Left lung (tissue), 4 donors: ENCODE measurements at regions not wholly inside any gene's neighbourhood (a gene's known extent, or its start where the extent isn't known, plus 50 kb on each side); places are given as distances from the start of the nearest gene placed in this dataset.

Source experiments
- ATAC-seq: fragments of 200-7000 bp; cut with Tn5 transposase; one replicate; pipeline ENCODE4 v1.9.1; 2020; ENCODE audit warnings: moderate library complexity
- DNase-seq, 4 donors: peaks; one replicate each; pipeline ENCODE4 v3.0.0-alpha.2; 2013 to 2020
- H3K27ac ChIP-seq, 2 donors: fragments of 200-600 bp; sonication (generic) in 1 of 2; one replicate each; pipeline versions ENCODE4 v1.5.0 to v1.8.0; 2020 to 2021
- H3K27me3 ChIP-seq, 2 donors: fragments of 200-600 bp; sonication (generic) in 1 of 2; one replicate each; pipeline versions ENCODE4 v1.5.0 to v1.8.0; 2020 to 2021
- H3K36me3 ChIP-seq, 2 donors: fragments of 200-600 bp; sonication (generic) in 1 of 2; one replicate each; pipeline versions ENCODE4 v1.5.0 to v1.8.0; 2020 to 2021
- H3K4me1 ChIP-seq, 2 donors: fragments of 200-600 bp; one replicate each; pipeline ENCODE4 v1.8.0; 2021
- H3K4me3 ChIP-seq, 2 donors: fragments of 200-600 bp; sonication (generic) in 1 of 2; one replicate each; pipeline versions ENCODE4 v1.5.0 to v1.8.0; 2020 to 2021; ENCODE audit warnings: mild to moderate bottlenecking in 1 of 2
- H3K9me3 ChIP-seq, 2 donors: fragments of 200-600 bp; sonication (generic) in 1 of 2; one replicate each; pipeline versions ENCODE4 v1.5.0 to v1.8.0; 2020 to 2021
- CTCF ChIP-seq, 2 donors: fragments of 200-600 bp; sonication (generic) in 1 of 2; IDR thresholded peaks; one replicate each; pipeline versions ENCODE4 v1.5.0 to v1.8.0; 2021; ENCODE audit warnings: antibody characterized with exemption in 2 of 2
- intact Hi-C, 2 donors: fragments of 100-400 bp; cut with DNase I; formaldehyde crosslinking; loops; one replicate each; pipeline versions ENCODE4 v1.11.2 to v1.14.2; 2022
- donor health status: DM: no; HTN: yes; CAD: no.
- donor health status: DM: no; HTN: no; CAD: no.

- H3K9me3 ChIP-seq, result no peaks in the 10 kb centered on the region
- no peaks in the 10 kb centered on the region for H3K4me1 ChIP-seq
- H3K27me3 ChIP-seq, result no peaks in the 10 kb centered on the region
- ATAC-seq (no peak), DNase-seq (peak in 1 of 4 donors; percentile 13)
- no peak overlapping the region for H3K4me3 ChIP-seq
- intact Hi-C loops, result no loop called here
- no peak for TF ChIP-seq CTCF (IDR thresholded peaks at IDR 0.05)
- no peaks in the 10 kb centered on the region for H3K36me3 ChIP-seq
- H3K27ac ChIP-seq, result no peak overlapping the region
These were observed 52.2 kb upstream of the INPP5A start for GRCh38 chr10:132485391-132485790.

GRCh38 chr10:132486539-132487121 lies 51.0 kb upstream of the INPP5A start:
- intact Hi-C loops, result no loop called here
- ATAC-seq, result no peak

DNA sequence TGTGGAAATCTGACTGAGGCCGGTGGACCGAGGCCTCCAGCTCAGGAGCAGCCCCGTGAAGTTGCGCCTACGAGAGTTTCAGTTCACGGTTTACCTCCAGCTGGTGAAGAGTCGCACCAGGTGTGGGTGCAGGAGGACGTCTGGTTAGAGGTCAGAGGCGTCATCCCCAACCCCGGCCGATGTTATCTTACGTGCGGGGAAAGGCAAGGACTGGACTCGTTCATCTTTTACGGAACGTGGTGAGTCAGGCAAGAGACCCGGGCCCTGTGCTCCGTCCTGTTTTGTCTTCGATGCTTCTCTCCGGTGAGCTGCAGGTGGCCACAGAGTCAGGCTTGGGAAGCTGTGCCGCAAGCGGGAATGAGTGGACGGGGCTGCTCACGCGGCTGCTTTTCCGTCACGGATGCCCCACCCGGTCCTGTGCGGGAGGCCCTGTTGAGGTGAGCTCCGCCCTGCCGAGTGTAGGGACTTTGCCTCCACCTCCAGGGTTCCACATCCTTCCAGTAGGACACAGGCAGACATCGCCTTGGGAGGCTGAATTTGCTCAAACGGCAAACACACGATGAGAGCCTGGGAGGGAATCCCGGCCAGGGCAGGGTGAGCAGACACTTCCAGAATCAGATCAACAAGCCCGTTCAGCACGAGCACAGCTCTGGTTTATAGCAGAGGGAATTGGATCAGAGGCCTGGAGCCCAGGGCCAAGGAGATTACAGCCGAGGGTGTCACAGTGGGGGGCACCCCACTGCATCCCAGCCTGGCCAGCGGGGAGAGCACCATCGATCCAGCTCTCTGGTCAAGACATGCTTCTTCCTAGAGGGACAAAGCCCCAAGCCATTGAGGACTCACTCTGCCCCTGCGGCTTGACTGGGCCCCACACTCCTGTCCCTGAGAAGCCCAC lies 50.1 kb upstream of the INPP5A start:
- H3K36me3 ChIP-seq, result no peaks in the 10 kb centered on the region
- H3K9me3 ChIP-seq, result no peaks in the 10 kb centered on the region
- DNase-seq (peak in 1 of 4 donors; percentile 21), ATAC-seq (no peak)
- H3K4me1 ChIP-seq, result no peaks in the 10 kb centered on the region
- intact Hi-C loops, result no loop called here
- TF ChIP-seq CTCF (IDR thresholded peaks at IDR 0.05), result no peak
- no peak overlapping the region for H3K27ac ChIP-seq
- H3K4me3 ChIP-seq, result no peak overlapping the region
- no peaks in the 10 kb centered on the region for H3K27me3 ChIP-seq

More at GRCh38 chr10:132486539-132487121, 51.0 kb upstream of the INPP5A start:
- H3K4me3 ChIP-seq, result no peak overlapping the region
- H3K36me3 ChIP-seq, result no peaks in the 10 kb centered on the region
- H3K9me3 ChIP-seq, result no peaks in the 10 kb centered on the region
- H3K4me1 ChIP-seq, result no peaks in the 10 kb centered on the region
- H3K27ac ChIP-seq, result no peak overlapping the region
- peak in 2 of 4 donors; percentile 23 to 65 for DNase-seq
- H3K27me3 ChIP-seq, result no peaks in the 10 kb centered on the region
- no peak for TF ChIP-seq CTCF (IDR thresholded peaks at IDR 0.05)
